Osteoblast (primary cell): ENCODE measurements at regions not wholly inside any gene's neighbourhood (a gene's known extent, or its start where the extent isn't known, plus 50 kb on each side); places are given as distances from the start of the nearest gene placed in this dataset.

ENCODE experiments used
- DNase-seq: peaks from one replicate; pipeline ENCODE4 v3.0.0; 2011; ENCODE audit warnings: low spot score, mixed read lengths; ENCODE audit not compliant: insufficient read length; ENCODE audit errors: missing footprints
- H2AFZ ChIP-seq: 2 replicates; pipeline ENCODE4 v1.6.0; 2011; ENCODE audit warnings: mild to moderate bottlenecking, low read length
- H3K27ac ChIP-seq: 2 replicates; pipeline ENCODE4 v1.5.1; 2011; ENCODE audit warnings: mild to moderate bottlenecking, low read depth, low read length, moderate library complexity
- H3K27me3 ChIP-seq: 2 replicates; pipeline ENCODE4 v1.6.0; 2012; ENCODE audit warnings: mild to moderate bottlenecking, control low read depth, inconsistent platforms, low read length, moderate library complexity; ENCODE audit not compliant: insufficient read depth
- H3K36me3 ChIP-seq: 2 replicates; pipeline ENCODE4 v1.5.1; 2011; ENCODE audit warnings: mild to moderate bottlenecking, low read length, control low read depth, moderate library complexity; ENCODE audit not compliant: insufficient read depth
- H3K4me1 ChIP-seq: 2 replicates; pipeline ENCODE4 v1.5.1; 2011; ENCODE audit warnings: mild to moderate bottlenecking, low read length, control low read depth, moderate library complexity; ENCODE audit not compliant: insufficient read depth
- H3K4me2 ChIP-seq: 2 replicates; pipeline ENCODE4 v1.6.0; 2011; ENCODE audit warnings: mild to moderate bottlenecking, low read length; ENCODE audit not compliant: insufficient read depth
- H3K4me3 ChIP-seq: fragments of 200-600 bp; sonication (generic); 3 replicates; pipeline ENCODE4 v1.5.1; 2012; ENCODE audit warnings: mild to moderate bottlenecking, low read length, inconsistent platforms; ENCODE audit not compliant: insufficient read depth
- H3K79me2 ChIP-seq: 2 replicates; pipeline ENCODE4 v1.6.0; 2012; ENCODE audit warnings: mild to moderate bottlenecking, low read length, control low read depth, inconsistent platforms; ENCODE audit not compliant: insufficient read depth
- H3K9me3 ChIP-seq: 2 replicates; pipeline ENCODE4 v1.5.1; 2011; ENCODE audit warnings: low read depth, low read length, control low read depth
- H4K20me1 ChIP-seq: 2 replicates; pipeline ENCODE4 v1.6.0; 2012; ENCODE audit warnings: mild to moderate bottlenecking, low read length, control low read depth; ENCODE audit not compliant: insufficient read depth
- CTCF ChIP-seq: IDR thresholded peaks from 2 replicates; pipeline ENCODE4 v1.5.1; 2011; ENCODE audit warnings: mild to moderate bottlenecking, low read depth, low read length, moderate library complexity; ENCODE audit errors: extremely low read depth

GRCh38 chr15:95715116-95715903 lies 615.2 kb upstream of the NR2F2 start:
- Histone ChIP-seq H3K4me1 (no peaks in the 10 kb centered on the region), H3K9me3 (no peaks in the 10 kb centered on the region), H3K36me3 (no peaks in the 10 kb centered on the region), H2AFZ (no peak overlapping the region), H3K27me3 (no peaks in the 10 kb centered on the region), H3K79me2 (no peaks in the 10 kb centered on the region), H3K27ac (no peak overlapping the region), H3K4me2 (no peak overlapping the region), H3K4me3 (no peak overlapping the region), H4K20me1 (no peaks in the 10 kb centered on the region)
- no peak for DNase-seq
- TF ChIP-seq CTCF: no peak

GRCh38 chr15:95715906-95716656 lies 614.4 kb upstream of the NR2F2 start:
- H3K4me2 ChIP-seq: no peak overlapping the region
- H3K4me1 ChIP-seq: no peaks in the 10 kb centered on the region
- no peak overlapping the region for H2AFZ ChIP-seq
- H3K27me3 ChIP-seq: no peaks in the 10 kb centered on the region
- no peaks in the 10 kb centered on the region for H3K36me3 ChIP-seq
- H3K9me3 ChIP-seq: no peaks in the 10 kb centered on the region
- no peak for TF ChIP-seq CTCF
- H4K20me1 ChIP-seq: no peaks in the 10 kb centered on the region
- DNase-seq: no peak
- no peak overlapping the region for H3K4me3 ChIP-seq
- H3K27ac ChIP-seq: no peak overlapping the region
- H3K79me2 ChIP-seq: no peaks in the 10 kb centered on the region

GRCh38 chr15:95716708-95717107 lies 613.8 kb upstream of the NR2F2 start:
- Histone ChIP-seq H4K20me1 (no peaks in the 10 kb centered on the region), H3K27me3 (no peaks in the 10 kb centered on the region)
- no peak for DNase-seq

More at GRCh38 chr15:95716708-95717107, 613.8 kb upstream of the NR2F2 start:
- Histone ChIP-seq H3K27ac (no peak overlapping the region), H3K4me3 (no peak overlapping the region), H3K79me2 (no peaks in the 10 kb centered on the region), H3K9me3 (no peaks in the 10 kb centered on the region), H2AFZ (no peak overlapping the region), H3K4me1 (no peaks in the 10 kb centered on the region), H3K36me3 (no peaks in the 10 kb centered on the region), H3K4me2 (no peak overlapping the region)
- no peak for TF ChIP-seq CTCF
